ENCODE measurements at regions not wholly inside any gene's neighbourhood (a gene's known extent, or its start where the extent isn't known, plus 50 kb on each side); places are given as distances from the start of the nearest gene placed in this dataset.

- DNase-seq (no peak), ATAC-seq (no peak)
- no peak overlapping the region for H3K4me3 ChIP-seq
- H3K27ac ChIP-seq, result no peak overlapping the region
- H3K36me3 ChIP-seq, result no peaks in the 10 kb centered on the region
- H3K9me3 ChIP-seq, result no peaks in the 10 kb centered on the region
- H3K27me3 ChIP-seq, result no peaks in the 10 kb centered on the region
- no peaks in the 10 kb centered on the region for H3K4me1 ChIP-seq
- intact Hi-C loops (cut with DNase I), result no loop called here
- TF ChIP-seq POLR2A (IDR thresholded peaks at IDR 0.05) (no peak), CTCF (IDR thresholded peaks at IDR 0.05) (no peak)
- WGBS (ENCODE audit: insufficient coverage, low coverage, low lambda C conversion rate, missing lambda C conversion rate), result 100% methylated on average over 3 of the region's 5 CpGs
These were observed 505.4 kb upstream of the MYT1L start for GRCh38 chr2:2836343-2837070.

- WGBS (ENCODE audit: insufficient coverage, low coverage, low lambda C conversion rate, missing lambda C conversion rate), result 58% methylated on average over 8 of the region's 10 CpGs
- H3K9me3 ChIP-seq, result no peaks in the 10 kb centered on the region
- TF ChIP-seq POLR2A (IDR thresholded peaks at IDR 0.05), result no peak
- no peak for TF ChIP-seq CTCF (IDR thresholded peaks at IDR 0.05)
- H3K27me3 ChIP-seq, result no peaks in the 10 kb centered on the region
- intact Hi-C loops (cut with DNase I), result no loop called here
- no peak for DNase-seq
- no peaks in the 10 kb centered on the region for H3K4me1 ChIP-seq
- H3K4me3 ChIP-seq, result no peak overlapping the region
- ATAC-seq, result no peak
- H3K27ac ChIP-seq, result no peak overlapping the region
- H3K36me3 ChIP-seq, result no peaks in the 10 kb centered on the region
These were observed 503.6 kb upstream of the MYT1L start for GRCh38 chr2:2834516-2835254.

- no peak for TF ChIP-seq CTCF (IDR thresholded peaks at IDR 0.05)
- no peak for TF ChIP-seq POLR2A (IDR thresholded peaks at IDR 0.05)
- DNase-seq (no peak), ATAC-seq (no peak)
- H3K27me3 ChIP-seq, result no peaks in the 10 kb centered on the region
- H3K4me3 ChIP-seq, result no peak overlapping the region
- no peak overlapping the region for H3K27ac ChIP-seq
- no peaks in the 10 kb centered on the region for H3K36me3 ChIP-seq
- WGBS (ENCODE audit: insufficient coverage, low coverage, low lambda C conversion rate, missing lambda C conversion rate), result 61% methylated on average over 4 of the region's 11 CpGs
- no peaks in the 10 kb centered on the region for H3K4me1 ChIP-seq
- intact Hi-C loops (cut with DNase I), result no loop called here
- H3K9me3 ChIP-seq, result no peaks in the 10 kb centered on the region
These were observed 503.0 kb upstream of the MYT1L start for GRCh38 chr2:2834105-2834504.

- H3K27me3 ChIP-seq, result no peaks in the 10 kb centered on the region
- no peak for ATAC-seq
- intact Hi-C loops (cut with DNase I), result no loop called here
- no peaks in the 10 kb centered on the region for H3K9me3 ChIP-seq
- 56% methylated on average over 9 of the region's 9 CpGs for WGBS (ENCODE audit: insufficient coverage, low coverage, low lambda C conversion rate, missing lambda C conversion rate)
- no peak overlapping the region for H3K27ac ChIP-seq
- no peaks in the 10 kb centered on the region for H3K4me1 ChIP-seq
- TF ChIP-seq POLR2A (IDR thresholded peaks at IDR 0.05), result no peak
- no peak for TF ChIP-seq CTCF (IDR thresholded peaks at IDR 0.05)
- H3K4me3 ChIP-seq, result no peak overlapping the region
- no peaks in the 10 kb centered on the region for H3K36me3 ChIP-seq
- no peak for DNase-seq
These were observed 501.6 kb upstream of the MYT1L start for GRCh38 chr2:2832657-2833056.

Data from right lobe of liver (tissue), 6 donors.